Smooth muscle cell (in vitro differentiated cells): ENCODE measurements at regions not wholly inside any gene's neighbourhood (a gene's known extent, or its start where the extent isn't known, plus 50 kb on each side); places are given as distances from the start of the nearest gene placed in this dataset.

Experiments used
- DNase-seq: peaks from one replicate; lab custom pipeline; 2025; ENCODE audit not compliant: unreplicated experiment; lab: John Stamatoyannopoulos, UW
- H2AFZ ChIP-seq: fragments of 200-600 bp; sonication (generic); 2 replicates; pipeline ENCODE4 v1.6.0; 2016; ENCODE audit warnings: antibody characterized with exemption, low read depth, mild to moderate bottlenecking
- H3F3A ChIP-seq: fragments of 200-600 bp; sonication (generic); 2 replicates; pipeline ENCODE4 v1.6.0; 2017; ENCODE audit warnings: antibody characterized with exemption, low read depth
- H3K27ac ChIP-seq: fragments of 200-600 bp; sonication (generic); 2 replicates; pipeline ENCODE4 v1.5.1; 2016; ENCODE audit warnings: low read depth, mild to moderate bottlenecking
- H3K27me3 ChIP-seq: fragments of 200-600 bp; sonication (generic); 2 replicates; pipeline ENCODE4 v1.6.1; 2016; ENCODE audit warnings: low read depth, mild to moderate bottlenecking
- H3K36me3 ChIP-seq: fragments of 200-600 bp; sonication (generic); 2 replicates; pipeline ENCODE4 v1.5.1; 2016; ENCODE audit warnings: low read depth
- H3K4me1 ChIP-seq: fragments of 200-600 bp; sonication (generic); 2 replicates; pipeline ENCODE4 v1.5.1; 2016; ENCODE audit warnings: low read depth
- H3K4me2 ChIP-seq: fragments of 200-600 bp; sonication (generic); 2 replicates; pipeline ENCODE4 v1.6.0; 2016; ENCODE audit warnings: mild to moderate bottlenecking
- H3K4me3 ChIP-seq: fragments of 200-600 bp; sonication (generic); 2 replicates; pipeline ENCODE4 v1.5.1; 2016; ENCODE audit warnings: mild to moderate bottlenecking
- H3K79me2 ChIP-seq: fragments of 200-600 bp; sonication (generic); 2 replicates; pipeline ENCODE4 v1.6.0; 2016; ENCODE audit warnings: low read depth, mild to moderate bottlenecking
- H3K9ac ChIP-seq: fragments of 200-600 bp; sonication (generic); 2 replicates; pipeline ENCODE4 v1.6.0; 2016; ENCODE audit warnings: low read depth
- H3K9me3 ChIP-seq: fragments of 200-600 bp; sonication (generic); replicated peaks from 2 replicates; pipeline ENCODE4 v1.5.1; 2016; ENCODE audit warnings: low read depth
- H4K20me1 ChIP-seq: fragments of 200-600 bp; sonication (generic); 2 replicates; pipeline ENCODE4 v1.6.0; 2016; ENCODE audit warnings: low read depth
- WGBS: methylation state at CpG from one replicate; pipeline ENCODE4 v1.1.7; 2016; ENCODE audit warnings: low lambda C conversion rate; 5-methylcytosine and 5-hydroxymethylcytosine counted together
- TF ChIP-seq, protein P1 (sequence below): fragments of 200-600 bp; sonication (generic); IDR thresholded peaks from 2 replicates; pipeline ENCODE4 v1.5.1; 2017; ENCODE audit warnings: borderline replicate concordance, mild to moderate bottlenecking, antibody characterized with exemption; ENCODE audit not compliant: insufficient read depth, poor library complexity, severe bottlenecking

GRCh38 chr1:224542783-224543440, 73.2 kb upstream of the CNIH3 start:
- Histone ChIP-seq H3K27ac (peak overlapping the region; percentile 86), H3K27me3 (no peaks in the 10 kb centered on the region), H3K36me3 (no peaks in the 10 kb centered on the region), H3K4me2 (peak overlapping the region; percentile 61), H3K79me2 (no peaks in the 10 kb centered on the region), H3K9me3 (no peaks in the 10 kb centered on the region), H3K4me3 (no peak overlapping the region), H2AFZ (no peak overlapping the region), H3F3A (peaks cover 9% of the 10 kb centered on the region), H3K9ac (peak overlapping the region; percentile 38), H4K20me1 (no peaks in the 10 kb centered on the region), H3K4me1 (peaks cover 11% of the 10 kb centered on the region)
- TF ChIP-seq, protein P1, sequence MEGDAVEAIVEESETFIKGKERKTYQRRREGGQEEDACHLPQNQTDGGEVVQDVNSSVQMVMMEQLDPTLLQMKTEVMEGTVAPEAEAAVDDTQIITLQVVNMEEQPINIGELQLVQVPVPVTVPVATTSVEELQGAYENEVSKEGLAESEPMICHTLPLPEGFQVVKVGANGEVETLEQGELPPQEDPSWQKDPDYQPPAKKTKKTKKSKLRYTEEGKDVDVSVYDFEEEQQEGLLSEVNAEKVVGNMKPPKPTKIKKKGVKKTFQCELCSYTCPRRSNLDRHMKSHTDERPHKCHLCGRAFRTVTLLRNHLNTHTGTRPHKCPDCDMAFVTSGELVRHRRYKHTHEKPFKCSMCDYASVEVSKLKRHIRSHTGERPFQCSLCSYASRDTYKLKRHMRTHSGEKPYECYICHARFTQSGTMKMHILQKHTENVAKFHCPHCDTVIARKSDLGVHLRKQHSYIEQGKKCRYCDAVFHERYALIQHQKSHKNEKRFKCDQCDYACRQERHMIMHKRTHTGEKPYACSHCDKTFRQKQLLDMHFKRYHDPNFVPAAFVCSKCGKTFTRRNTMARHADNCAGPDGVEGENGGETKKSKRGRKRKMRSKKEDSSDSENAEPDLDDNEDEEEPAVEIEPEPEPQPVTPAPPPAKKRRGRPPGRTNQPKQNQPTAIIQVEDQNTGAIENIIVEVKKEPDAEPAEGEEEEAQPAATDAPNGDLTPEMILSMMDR = no peak
- WGBS = 10% methylated on average over 7 of the region's 7 CpGs
- no peak for DNase-seq

DNA sequence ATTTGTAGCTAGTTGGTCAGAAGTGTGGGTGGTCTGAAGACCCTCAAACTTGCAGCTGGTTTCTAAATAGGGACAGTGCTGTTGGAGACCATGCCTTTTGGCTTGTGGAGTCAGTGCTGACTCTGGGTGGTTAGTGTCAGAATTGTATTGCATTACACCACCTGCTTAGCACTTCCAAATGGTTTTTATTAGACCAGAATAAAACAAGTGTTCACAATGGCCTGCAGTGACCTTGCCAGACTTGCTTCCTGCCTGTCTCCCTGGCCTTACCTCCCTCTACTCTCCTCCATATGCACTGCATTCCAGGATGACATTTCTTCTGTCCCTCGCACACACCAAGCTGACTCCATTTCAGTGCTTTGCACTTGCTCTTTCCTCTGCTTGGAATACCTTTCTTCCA, 72.7 kb upstream of the CNIH3 start:
- 94% methylated on average over 1 of the region's 1 CpG for WGBS
- no peaks in the 10 kb centered on the region for H3K36me3 ChIP-seq
- no peak overlapping the region for H3K4me3 ChIP-seq
- no peaks in the 10 kb centered on the region for H3K27me3 ChIP-seq
- H3K9me3 ChIP-seq = no peaks in the 10 kb centered on the region
- H3K4me2 ChIP-seq = peak overlapping the region; percentile 61
- H4K20me1 ChIP-seq = no peaks in the 10 kb centered on the region
- peaks cover 11% of the 10 kb centered on the region for H3K4me1 ChIP-seq
- TF ChIP-seq, protein P1 = no peak
- peaks cover 9% of the 10 kb centered on the region for H3F3A ChIP-seq
- H3K27ac ChIP-seq = peak overlapping the region; percentile 86
- no peak overlapping the region for H2AFZ ChIP-seq
- H3K79me2 ChIP-seq = no peaks in the 10 kb centered on the region
- H3K9ac ChIP-seq = peak overlapping the region; percentile 38
- no peak for DNase-seq

DNA sequence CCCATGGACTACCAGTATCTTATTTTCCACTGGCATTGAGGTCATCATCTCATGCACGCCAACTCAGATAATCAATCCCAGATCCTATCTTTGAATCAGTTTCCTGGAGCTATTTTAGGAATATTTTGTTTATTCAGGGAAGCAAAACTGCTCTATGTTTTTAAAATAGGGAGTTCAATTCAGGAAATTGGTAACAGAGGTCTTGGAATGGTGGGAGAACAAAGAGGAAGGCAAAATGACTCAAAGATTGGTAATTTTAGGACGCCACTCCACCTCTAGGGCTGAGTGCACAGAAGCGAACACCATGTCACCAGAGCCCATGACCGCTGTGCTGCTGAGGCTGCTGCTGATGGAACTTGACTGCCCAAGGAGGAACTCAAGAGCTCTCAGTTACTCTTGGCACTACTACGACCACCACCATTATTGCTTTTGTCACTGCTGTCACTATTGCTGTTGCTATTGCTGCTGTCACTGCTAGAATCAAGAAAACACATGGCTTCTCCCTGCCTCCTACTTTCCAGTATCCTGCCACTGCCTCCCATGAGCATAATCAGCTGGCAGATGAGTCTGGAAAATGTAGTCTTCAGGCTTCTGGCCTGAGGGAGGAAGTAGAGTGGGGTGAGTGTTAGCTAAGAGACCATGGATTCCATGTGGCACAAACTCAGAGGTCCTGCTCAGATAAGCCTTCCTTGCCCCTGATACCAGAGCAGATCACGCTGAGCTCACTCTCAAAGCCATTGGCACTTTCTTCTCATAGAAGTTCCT, 71.6 kb upstream of the CNIH3 start:
- Histone ChIP-seq H3K36me3 (no peaks in the 10 kb centered on the region), H3K27ac (peak overlapping the region; percentile 86), H3K4me3 (no peak overlapping the region), H3K27me3 (no peaks in the 10 kb centered on the region), H3K4me2 (peak overlapping the region; percentile 61), H3F3A (peaks cover 9% of the 10 kb centered on the region), H4K20me1 (no peaks in the 10 kb centered on the region), H3K9ac (no peak overlapping the region), H2AFZ (peak overlapping the region; percentile 19), H3K9me3 (no peaks in the 10 kb centered on the region), H3K79me2 (no peaks in the 10 kb centered on the region), H3K4me1 (peaks cover 11% of the 10 kb centered on the region)
- DNase-seq = no peak
- 77% methylated on average over 6 of the region's 6 CpGs for WGBS
- TF ChIP-seq, protein P1 = no peak
